GM23338 (cell line): ENCODE measurements at regions not wholly inside any gene's neighbourhood (a gene's known extent, or its start where the extent isn't known, plus 50 kb on each side); places are given as distances from the start of the nearest gene placed in this dataset.

Experiments used
- ATAC-seq: fragments of 200-7000 bp; cut with Tn5 transposase; 3 replicates; pipeline ENCODE4 v1.9.1; 2020
- DNase-seq: peaks from one replicate; pipeline ENCODE4 v3.0.0-alpha.2; 2015; ENCODE audit warnings: low spot score
- H2AFZ ChIP-seq: fragments of 200-600 bp; sonication (generic); 2 replicates; pipeline ENCODE4 v1.8.0; 2016; ENCODE audit warnings: antibody characterized with exemption, mild to moderate bottlenecking, moderate library complexity
- H3F3A ChIP-seq: fragments of 200-600 bp; sonication (generic); replicated peaks from 2 replicates; pipeline ENCODE4 v1.8.0; 2017; ENCODE audit warnings: antibody characterized with exemption, mixed run types, low read depth
- H3K27ac ChIP-seq: fragments of 200-600 bp; sonication (generic); 2 replicates; pipeline ENCODE4 v1.6.1; 2016; ENCODE audit warnings: low read depth
- H3K27me3 ChIP-seq: fragments of 200-600 bp; sonication (generic); 2 replicates; pipeline ENCODE4 v1.8.0; 2016; ENCODE audit warnings: mild to moderate bottlenecking, mixed run types, moderate library complexity; ENCODE audit not compliant: insufficient read depth
- H3K36me3 ChIP-seq: fragments of 200-600 bp; sonication (generic); 2 replicates; pipeline ENCODE4 v1.8.0; 2016; ENCODE audit warnings: mild to moderate bottlenecking; ENCODE audit not compliant: insufficient read depth
- H3K4me1 ChIP-seq: fragments of 200-600 bp; sonication (generic); 2 replicates; pipeline ENCODE4 v1.8.0; 2016; ENCODE audit warnings: mild to moderate bottlenecking, moderate library complexity; ENCODE audit not compliant: insufficient read depth
- H3K4me2 ChIP-seq: fragments of 200-600 bp; sonication (generic); 2 replicates; pipeline ENCODE4 v1.7.1; 2017; ENCODE audit warnings: mixed run types
- H3K4me3 ChIP-seq: fragments of 200-600 bp; sonication (generic); 2 replicates; pipeline ENCODE4 v1.6.1; 2016; ENCODE audit warnings: mixed run types
- H3K79me2 ChIP-seq: fragments of 200-600 bp; sonication (generic); replicated peaks from 2 replicates; pipeline ENCODE4 v1.8.0; 2017; ENCODE audit warnings: mild to moderate bottlenecking; ENCODE audit not compliant: insufficient read depth
- H3K9me2 ChIP-seq: fragments of 200-600 bp; sonication (generic); 2 replicates; pipeline ENCODE4 v1.8.0; 2017; ENCODE audit not compliant: insufficient read depth
- H4K20me1 ChIP-seq: fragments of 200-600 bp; sonication (generic); replicated peaks from 2 replicates; pipeline ENCODE4 v1.8.0; 2017; ENCODE audit warnings: mild to moderate bottlenecking; ENCODE audit not compliant: insufficient read depth
- H3K27ac Mint-ChIP-seq: 2 replicates; pipeline ENCODE4 v1.8.0; 2020; ENCODE audit warnings: inconsistent platforms, mild to moderate bottlenecking, moderate library complexity, mixed read lengths
- H3K27me3 Mint-ChIP-seq: 3 replicates; pipeline ENCODE4 v1.8.0; 2022; ENCODE audit warnings: low read depth, mild to moderate bottlenecking, moderate library complexity, mixed read lengths, inconsistent platforms; ENCODE audit not compliant: insufficient read depth, poor library complexity
- H3K36me3 Mint-ChIP-seq: 3 replicates; pipeline ENCODE4 v1.8.0; 2021; ENCODE audit warnings: low read depth, mild to moderate bottlenecking, inconsistent platforms, moderate library complexity, mixed read lengths
- H3K4me1 Mint-ChIP-seq: 3 replicates; pipeline ENCODE4 v1.8.0; 2020; ENCODE audit warnings: mild to moderate bottlenecking, inconsistent platforms, mixed read lengths
- H3K4me3 Mint-ChIP-seq: 3 replicates; pipeline ENCODE4 v1.8.0; 2021; ENCODE audit warnings: moderate library complexity, mild to moderate bottlenecking, inconsistent platforms, mixed read lengths
- H3K9me3 Mint-ChIP-seq: 3 replicates; pipeline ENCODE4 v1.8.0; 2020; ENCODE audit warnings: moderate library complexity, mild to moderate bottlenecking, inconsistent platforms, mixed read lengths
- CREB1 ChIP-seq: fragments of 250-450 bp; sonication (Bioruptor Pico); IDR thresholded peaks from 2 replicates; pipeline ENCODE4 v1.5.0; 2020; ENCODE audit warnings: low read depth, mild to moderate bottlenecking, moderate library complexity
- CTCF ChIP-seq, 2 experiments: fragments of 200-600 bp in 1 of 2; sonication (generic) in 1 of 2; conservative IDR thresholded peaks; 2 replicates each; pipeline versions ENCODE4 v1.5.1 to v1.6.1; 2016 to 2017; ENCODE audit warnings: antibody characterized with exemption in 2 of 2, low read depth in 2 of 2, mild to moderate bottlenecking in 2 of 2, moderate library complexity in 1 of 2
- ETS1 ChIP-seq: IDR thresholded peaks from 2 replicates; pipeline ENCODE4 v1.6.1; 2016; ENCODE audit warnings: antibody characterized with exemption
- EZH2 ChIP-seq: fragments of 200-600 bp; sonication (generic); IDR thresholded peaks from one replicate; pipeline ENCODE4 v1.8.0; 2017; ENCODE audit warnings: antibody characterized with exemption, mild to moderate bottlenecking, low read depth; ENCODE audit not compliant: unreplicated experiment
- EZH2phosphoT487 ChIP-seq: fragments of 200-600 bp; sonication (generic); IDR thresholded peaks from one replicate; pipeline ENCODE4 v1.8.1; 2018; ENCODE audit warnings: antibody characterized with exemption; ENCODE audit not compliant: unreplicated experiment
- JUNB ChIP-seq: IDR thresholded peaks from one replicate; pipeline ENCODE4 v1.6.1; 2016; ENCODE audit warnings: antibody characterized with exemption; ENCODE audit not compliant: unreplicated experiment
- NANOG ChIP-seq: IDR thresholded peaks from 2 replicates; pipeline ENCODE4 v1.6.1; 2016; ENCODE audit warnings: antibody characterized with exemption, borderline replicate concordance
- POLR2AphosphoS5 ChIP-seq: IDR thresholded peaks from 2 replicates; pipeline ENCODE4 v1.6.1; 2016; ENCODE audit warnings: antibody characterized with exemption, low read depth
- REST ChIP-seq: IDR thresholded peaks from one replicate; pipeline ENCODE4 v1.6.1; 2018; ENCODE audit warnings: antibody characterized with exemption; ENCODE audit not compliant: unreplicated experiment
- STAT1 ChIP-seq: IDR thresholded peaks from one replicate; pipeline ENCODE4 v1.6.1; 2016; ENCODE audit warnings: antibody characterized with exemption; ENCODE audit not compliant: unreplicated experiment
- ZNF114 ChIP-seq: fragments of 250-450 bp; sonication (Bioruptor Pico); IDR thresholded peaks from 2 replicates; pipeline ENCODE4 v1.5.0; 2020; ENCODE audit warnings: mild to moderate bottlenecking, moderate library complexity
- ZNF331 ChIP-seq: fragments of 250-450 bp; sonication (Bioruptor Pico); IDR thresholded peaks from 2 replicates; pipeline ENCODE4 v1.5.0; 2020; ENCODE audit warnings: low read depth, mild to moderate bottlenecking, moderate library complexity
- ZNF462 ChIP-seq: fragments of 250-450 bp; sonication (Bioruptor Pico); IDR thresholded peaks from 2 replicates; pipeline ENCODE4 v1.5.0; 2020; ENCODE audit warnings: mild to moderate bottlenecking, moderate library complexity

- no peak overlapping the region for H3K4me3 Mint-ChIP-seq
- Histone ChIP-seq H4K20me1 (no peaks in the 10 kb centered on the region), H3K4me1 (no peaks in the 10 kb centered on the region), H3K36me3 (no peaks in the 10 kb centered on the region), H3K27me3 (no peaks in the 10 kb centered on the region), H3K9me2 (no peaks in the 10 kb centered on the region), H2AFZ (no peak overlapping the region; the same call in 1 of the 2 replicates), H3K79me2 (no peaks in the 10 kb centered on the region), H3K4me3 (no peak overlapping the region), H3K27ac (no peak overlapping the region), H3K4me2 (no peak overlapping the region), H3F3A (no peaks in the 10 kb centered on the region)
- no peaks in the 10 kb centered on the region for H3K36me3 Mint-ChIP-seq
- H3K27ac Mint-ChIP-seq = no peak overlapping the region
- DNase-seq = no peak
- H3K27me3 Mint-ChIP-seq = no peaks in the 10 kb centered on the region
- no peak for ATAC-seq
- H3K9me3 Mint-ChIP-seq = no peaks in the 10 kb centered on the region
- no peaks in the 10 kb centered on the region; the same call in 2 of the 3 replicates for H3K4me1 Mint-ChIP-seq
- TF ChIP-seq JUNB (no peak), EZH2 (no peak), CREB1 (no peak), CTCF (conservative IDR thresholded peaks at IDR 0.05; ENCODE audit: low read depth in 2 of 2) (no peak), EZH2phosphoT487 (no peak), ZNF114 (CRISPR knock-in tag) (no peak), STAT1 (no peak), POLR2AphosphoS5 (no peak), ETS1 (no peak), ZNF462 (no peak), REST (no peak), ZNF331 (no peak), NANOG (no peak)
These were observed 100.2 kb upstream of the OTUD4 start for GRCh38 chr4:145280541-145280940.
